A673 (cell line): ENCODE measurements at regions not wholly inside any gene's neighbourhood (a gene's known extent, or its start where the extent isn't known, plus 50 kb on each side); places are given as distances from the start of the nearest gene placed in this dataset.

ENCODE experiments used
- BruUV-seq: library from RNA; stranded (reverse); fragments of 400-500 nt; replicated peaks from 2 replicates; lab custom pipeline; 2021; lab: Mats Ljungman, UMichigan
- CTCF ChIA-PET: fragments of 300-600 bp; sonication (Branson Sonifier 250); formaldehyde crosslinking; loops from one replicate; lab custom pipeline; 2022; ENCODE audit warnings: antibody characterized with exemption; lab: Charles Lee
- POLR2A ChIA-PET: fragments of 300-600 bp; sonication (Branson Sonifier 250); formaldehyde crosslinking; loops from one replicate; lab custom pipeline; 2022; ENCODE audit warnings: antibody characterized with exemption; ENCODE audit not compliant: low non-redundant PET; lab: Charles Lee
- DNase-seq: peaks from one replicate; pipeline ENCODE4 v3.0.0-alpha.2; 2015; ENCODE audit warnings: low spot score
- H3K27ac ChIP-seq: fragments of 200-600 bp; sonication (generic); 2 replicates; pipeline ENCODE4 v1.5.1; 2016; ENCODE audit warnings: mixed run types, low read depth, mild to moderate bottlenecking, mixed read lengths, antibody characterized with exemption, low read length; ENCODE audit not compliant: poor library complexity, severe bottlenecking
- H3K27me3 ChIP-seq: fragments of 200-600 bp; sonication (generic); replicated peaks from 2 replicates; pipeline ENCODE4 v1.6.1; 2017; ENCODE audit warnings: mixed run types, low read depth, mild to moderate bottlenecking, mixed read lengths, antibody characterized with exemption, low read length; ENCODE audit not compliant: insufficient read depth, poor library complexity
- H3K36me3 ChIP-seq: fragments of 200-600 bp; sonication (generic); 2 replicates; pipeline ENCODE4 v1.6.1; 2016; ENCODE audit warnings: mixed run types, mild to moderate bottlenecking, mixed read lengths, antibody characterized with exemption, low read length; ENCODE audit not compliant: insufficient read depth, poor library complexity, severe bottlenecking
- H3K4me1 ChIP-seq: fragments of 200-600 bp; sonication (generic); 2 replicates; pipeline ENCODE4 v1.6.1; 2017; ENCODE audit warnings: mixed run types, mild to moderate bottlenecking, mixed read lengths, antibody characterized with exemption, low read length; ENCODE audit not compliant: insufficient read depth, poor library complexity, severe bottlenecking
- H3K4me3 ChIP-seq: fragments of 200-600 bp; sonication (generic); 2 replicates; pipeline ENCODE4 v1.5.1; 2016; ENCODE audit warnings: low read depth, mixed run types, mild to moderate bottlenecking, mixed read lengths, low read length; ENCODE audit not compliant: poor library complexity, severe bottlenecking
- H3K9me3 ChIP-seq: fragments of 200-600 bp; sonication (generic); 2 replicates; pipeline ENCODE4 v1.6.1; 2016; ENCODE audit warnings: mixed run types, low read depth, mild to moderate bottlenecking, mixed read lengths, antibody characterized with exemption, low read length; ENCODE audit not compliant: poor library complexity, severe bottlenecking
- EZH2 ChIP-seq: fragments of 200-600 bp; sonication (generic); IDR thresholded peaks from 2 replicates; pipeline ENCODE4 v1.6.1; 2017; ENCODE audit warnings: borderline replicate concordance, low read depth, mild to moderate bottlenecking, mixed read lengths, antibody characterized with exemption, low read length; ENCODE audit not compliant: poor library complexity, severe bottlenecking
- intact Hi-C: fragments of 100-400 bp; cut with micrococcal nuclease; formaldehyde crosslinking; loops from one replicate; pipeline ENCODE4 v1.10.0; 2022; ENCODE audit not compliant: unreplicated experiment
- TF ChIP-seq, protein P1 (sequence below): fragments of 300-800, 200-600 bp; sonication (generic); conservative IDR thresholded peaks from 2 replicates; pipeline ENCODE4 v1.5.1; 2017; ENCODE audit warnings: low read depth, mild to moderate bottlenecking, antibody characterized with exemption, low read length, moderate library complexity, mixed read lengths

GRCh38 chr19:23563326-23563725 is 123.7 kb downstream of the ZNF675 start:
- DNase-seq, result no peak
- no TSS peak for BruUV-seq
- Histone ChIP-seq H3K27me3 (no peaks in the 10 kb centered on the region), H3K27ac (no peak overlapping the region), H3K36me3 (no peaks in the 10 kb centered on the region), H3K4me3 (no peak overlapping the region), H3K9me3 (peaks cover 28% of the 10 kb centered on the region), H3K4me1 (no peaks in the 10 kb centered on the region)
- TF ChIP-seq, protein P1, sequence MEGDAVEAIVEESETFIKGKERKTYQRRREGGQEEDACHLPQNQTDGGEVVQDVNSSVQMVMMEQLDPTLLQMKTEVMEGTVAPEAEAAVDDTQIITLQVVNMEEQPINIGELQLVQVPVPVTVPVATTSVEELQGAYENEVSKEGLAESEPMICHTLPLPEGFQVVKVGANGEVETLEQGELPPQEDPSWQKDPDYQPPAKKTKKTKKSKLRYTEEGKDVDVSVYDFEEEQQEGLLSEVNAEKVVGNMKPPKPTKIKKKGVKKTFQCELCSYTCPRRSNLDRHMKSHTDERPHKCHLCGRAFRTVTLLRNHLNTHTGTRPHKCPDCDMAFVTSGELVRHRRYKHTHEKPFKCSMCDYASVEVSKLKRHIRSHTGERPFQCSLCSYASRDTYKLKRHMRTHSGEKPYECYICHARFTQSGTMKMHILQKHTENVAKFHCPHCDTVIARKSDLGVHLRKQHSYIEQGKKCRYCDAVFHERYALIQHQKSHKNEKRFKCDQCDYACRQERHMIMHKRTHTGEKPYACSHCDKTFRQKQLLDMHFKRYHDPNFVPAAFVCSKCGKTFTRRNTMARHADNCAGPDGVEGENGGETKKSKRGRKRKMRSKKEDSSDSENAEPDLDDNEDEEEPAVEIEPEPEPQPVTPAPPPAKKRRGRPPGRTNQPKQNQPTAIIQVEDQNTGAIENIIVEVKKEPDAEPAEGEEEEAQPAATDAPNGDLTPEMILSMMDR, result no peak
- no peak for TF ChIP-seq EZH2
- ChIA-PET CTCF (no interaction called here), POLR2A (no interaction called here)
- intact Hi-C loops, result no loop called here

DNA sequence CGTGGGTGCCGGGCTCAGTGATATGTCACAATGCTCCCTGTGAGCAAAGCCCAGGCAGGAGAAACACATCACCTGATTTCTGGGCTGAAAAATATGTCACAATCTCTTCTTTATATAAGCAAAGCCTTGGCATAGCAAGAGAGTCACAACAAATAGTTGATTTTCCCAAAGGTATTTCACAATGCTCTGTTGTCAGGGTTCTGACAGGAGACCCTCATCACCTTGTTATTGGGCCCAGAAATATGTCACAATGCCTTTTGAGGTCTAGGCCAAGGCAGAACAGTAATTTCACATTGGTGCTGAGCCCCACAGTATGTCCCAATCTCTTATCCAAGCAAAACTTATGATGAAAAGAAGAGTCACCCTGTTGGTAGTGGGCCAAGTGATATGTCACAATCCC is 125.7 kb downstream of the ZNF675 start:
- DNase-seq, result no peak
- intact Hi-C loops, result no loop called here
- no peaks in the 10 kb centered on the region for H3K36me3 ChIP-seq
- ChIA-PET CTCF (no interaction called here), POLR2A (no interaction called here)
- TF ChIP-seq, protein P1, result no peak
- no peak for TF ChIP-seq EZH2
- no peaks in the 10 kb centered on the region for H3K4me1 ChIP-seq
- no peak overlapping the region for H3K27ac ChIP-seq
- H3K4me3 ChIP-seq, result no peak overlapping the region
- H3K27me3 ChIP-seq, result no peaks in the 10 kb centered on the region
- BruUV-seq, result no TSS peak
- peaks cover 26% of the 10 kb centered on the region for H3K9me3 ChIP-seq

DNA sequence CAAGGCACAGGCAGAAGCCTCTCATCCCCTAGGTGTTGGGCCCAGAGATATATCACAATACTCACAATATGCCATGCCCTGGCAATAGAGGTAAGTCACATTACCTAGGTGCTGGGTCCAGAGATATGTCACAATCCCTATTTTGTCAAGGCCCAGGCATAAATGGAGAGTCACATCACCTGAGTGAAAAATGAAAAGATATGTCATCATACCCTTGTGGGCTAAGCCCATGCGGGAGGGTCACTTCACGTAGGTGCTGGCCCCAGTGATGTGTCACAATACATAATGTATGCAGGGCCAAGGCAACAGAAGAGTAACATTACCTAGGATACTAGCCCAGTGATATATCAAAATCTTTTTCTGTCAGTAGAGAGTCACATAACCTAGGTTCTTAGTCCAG is 127.0 kb downstream of the ZNF675 start:
- H3K4me1 ChIP-seq, result no peaks in the 10 kb centered on the region
- no peaks in the 10 kb centered on the region for H3K27me3 ChIP-seq
- no peak overlapping the region for H3K4me3 ChIP-seq
- no peak overlapping the region for H3K27ac ChIP-seq
- DNase-seq, result no peak
- H3K9me3 ChIP-seq, result peaks cover 31% of the 10 kb centered on the region
- TF ChIP-seq, protein P1, result no peak
- TF ChIP-seq EZH2, result no peak
- CTCF ChIA-PET, result no interaction called here
- no peaks in the 10 kb centered on the region for H3K36me3 ChIP-seq
- intact Hi-C loops, result no loop called here
- POLR2A ChIA-PET, result no interaction called here
- no TSS peak for BruUV-seq
